A549 (cell line): ENCODE measurements at regions not wholly inside any gene's neighbourhood (a gene's known extent, or its start where the extent isn't known, plus 50 kb on each side); places are given as distances from the start of the nearest gene placed in this dataset.

Experiments used
- ATAC-seq, 2 experiments: fragments of 200-7000 bp in 1 of 2; fragments of >200 bp in 1 of 2; cut with Nextera tagmentation in 1 of 2; cut with Tn5 transposase in 1 of 2; 3 replicates each; pipeline versions ENCODE4 v1.8.0 to v1.9.1; 2018 to 2020; ENCODE audit warnings: mild to moderate bottlenecking in 1 of 2, moderate library complexity in 1 of 2
- CTCF ChIA-PET: fragments of 300-600 bp; sonication (Branson Sonifier 250); formaldehyde crosslinking; extraction: SDS; loops from one replicate; lab custom pipeline; 2021; ENCODE audit warnings: antibody characterized with exemption, inconsistent platforms; lab: Yijun Ruan, JAX
- POLR2A ChIA-PET: fragments of 350-600 bp; formaldehyde crosslinking; extraction: SDS; loops from one replicate; lab custom pipeline; 2021; ENCODE audit warnings: antibody characterized with exemption, inconsistent platforms; lab: Yijun Ruan, JAX
- DNase-seq, 2 experiments: peaks; one replicate each; pipeline versions ENCODE4 v3.0.0 to v3.0.0-alpha.2; 2011 to 2016; ENCODE audit warnings: low read depth in 1 of 2, low spot score in 1 of 2
- FAIRE-seq: peaks from 2 replicates; lab custom pipeline; 2011; peaks lifted over from hg19 to GRCh38; lab: Jason Lieb, UNC
- H3K27ac ChIP-seq, 2 experiments: fragments of >200 bp; sonication (Bioruptor Twin); formaldehyde crosslinking; 3 replicates each; pipeline ENCODE4 v1.5.1; 2016 to 2017
- H3K4me1 ChIP-seq: fragments of >200 bp; sonication (Bioruptor Twin); formaldehyde crosslinking; 3 replicates; pipeline ENCODE4 v1.6.1; 2016
- H3K4me2 ChIP-seq: fragments of >200 bp; sonication (Bioruptor Twin); formaldehyde crosslinking; 3 replicates; pipeline ENCODE4 v1.6.1; 2016
- H3K4me3 ChIP-seq: fragments of >200 bp; sonication (Bioruptor Twin); formaldehyde crosslinking; 3 replicates; pipeline ENCODE4 v1.5.1; 2016
- H3K9me3 ChIP-seq: fragments of >200 bp; sonication (Bioruptor Twin); formaldehyde crosslinking; 3 replicates; pipeline ENCODE4 v1.6.1; 2016
- CHD2 ChIP-seq: fragments of 150-350 bp; IDR thresholded peaks from 2 replicates; pipeline ENCODE4 v1.6.1; 2014; ENCODE audit warnings: low read length; ENCODE audit not compliant: partially characterized antibody
- CTCF ChIP-seq: fragments of >200 bp; sonication (Bioruptor Twin); formaldehyde crosslinking; IDR thresholded peaks from 3 replicates; pipeline ENCODE4 v1.5.1; 2016
- EHF ChIP-seq: fragments of 250-450 bp; sonication (Bioruptor Pico); IDR thresholded peaks from 2 replicates; pipeline ENCODE4 v1.5.0; 2020; ENCODE audit warnings: mild to moderate bottlenecking
- ESRRA ChIP-seq: fragments of 150-350 bp; IDR thresholded peaks from 2 replicates; pipeline ENCODE4 v1.6.1; 2014; ENCODE audit warnings: mild to moderate bottlenecking, low read length, borderline replicate concordance
- FOSB ChIP-seq: fragments of 250-450 bp; sonication (Bioruptor Pico); IDR thresholded peaks from 2 replicates; pipeline ENCODE4 v1.5.0; 2020; ENCODE audit warnings: mild to moderate bottlenecking, moderate library complexity
- FOXS1 ChIP-seq: fragments of 250-450 bp; sonication (Bioruptor Pico); IDR thresholded peaks from 2 replicates; pipeline ENCODE4 v1.5.0; 2020; ENCODE audit warnings: mild to moderate bottlenecking, moderate library complexity
- HEYL ChIP-seq: fragments of 250-450 bp; sonication (Bioruptor Pico); IDR thresholded peaks from 2 replicates; pipeline ENCODE4 v1.8.0; 2021; ENCODE audit warnings: mild to moderate bottlenecking, moderate library complexity
- HOXA7 ChIP-seq: fragments of 250-450 bp; sonication (Bioruptor Pico); IDR thresholded peaks from 2 replicates; pipeline ENCODE4 v1.5.0; 2020; ENCODE audit warnings: mild to moderate bottlenecking, moderate library complexity
- HOXB13 ChIP-seq: fragments of 250-450 bp; sonication (Bioruptor Pico); IDR thresholded peaks from 2 replicates; pipeline ENCODE4 v1.5.0; 2020; ENCODE audit warnings: low read depth, mild to moderate bottlenecking, moderate library complexity
- MYC ChIP-seq: IDR thresholded peaks from 2 replicates; pipeline ENCODE4 v1.6.1; 2012; ENCODE audit warnings: mild to moderate bottlenecking, inconsistent platforms, low read length, improper control_type of control experiment, borderline replicate concordance
- NFE2L2 ChIP-seq: fragments of 150-350 bp; conservative IDR thresholded peaks from 2 replicates; pipeline ENCODE4 v1.6.1; 2014; ENCODE audit warnings: low read length
- NPAS2 ChIP-seq: fragments of 250-450 bp; sonication (Bioruptor Pico); IDR thresholded peaks from 2 replicates; pipeline ENCODE4 v1.8.0; 2022; ENCODE audit warnings: mild to moderate bottlenecking, moderate library complexity, borderline replicate concordance
- RAD21 ChIP-seq, 2 experiments: fragments of >200 bp in 1 of 2; sonication (Bioruptor Twin) in 1 of 2; formaldehyde crosslinking in 1 of 2; IDR thresholded peaks in 1 of 2; conservative IDR thresholded peaks in 1 of 2; 2 replicates in 1 of 2; 3 replicates in 1 of 2; pipeline ENCODE4 v1.6.1; 2012 to 2018; ENCODE audit warnings: inconsistent platforms in 1 of 2
- RARB ChIP-seq: fragments of 250-450 bp; sonication (Bioruptor Pico); IDR thresholded peaks from 2 replicates; pipeline ENCODE4 v1.8.0; 2021; ENCODE audit warnings: mild to moderate bottlenecking, moderate library complexity
- USF2 ChIP-seq: fragments of 450-650 bp; IDR thresholded peaks from 2 replicates; pipeline ENCODE4 v1.6.1; 2014; ENCODE audit warnings: antibody characterized with exemption
- WGBS: methylation state at CpG from one replicate; pipeline ENCODE4 v1.1.6; 2017; ENCODE audit errors: missing lambda C conversion rate; 5-methylcytosine and 5-hydroxymethylcytosine counted together
- TF ChIP-seq, protein P1 (sequence below): fragments of 150-350 bp; IDR thresholded peaks from 2 replicates; pipeline ENCODE4 v1.6.1; 2014; ENCODE audit warnings: low read depth, mild to moderate bottlenecking, low read length
- TF ChIP-seq, protein P2 (sequence below): IDR thresholded peaks from 2 replicates; pipeline ENCODE4 v1.6.1; 2012

GRCh38 chr18:68504441-68505177 is 210.3 kb downstream of the TMX3 start (continued):
- TF ChIP-seq NPAS2 (CRISPR knock-in tag) (no peak), NFE2L2 (no peak), ESRRA (no peak)

GRCh38 chr18:68500556-68500955 is 214.4 kb downstream of the TMX3 start:
- Histone ChIP-seq H3K9me3 (no peaks in the 10 kb centered on the region), H3K4me3 (no peak overlapping the region), H3K27ac (no peak overlapping the region), H3K4me2 (no peak overlapping the region), H3K4me1 (no peaks in the 10 kb centered on the region)
- no peak for ATAC-seq
- 23% methylated on average over 4 of the region's 4 CpGs for WGBS
- POLR2A ChIA-PET, result no interaction called here
- TF ChIP-seq, protein P1, sequence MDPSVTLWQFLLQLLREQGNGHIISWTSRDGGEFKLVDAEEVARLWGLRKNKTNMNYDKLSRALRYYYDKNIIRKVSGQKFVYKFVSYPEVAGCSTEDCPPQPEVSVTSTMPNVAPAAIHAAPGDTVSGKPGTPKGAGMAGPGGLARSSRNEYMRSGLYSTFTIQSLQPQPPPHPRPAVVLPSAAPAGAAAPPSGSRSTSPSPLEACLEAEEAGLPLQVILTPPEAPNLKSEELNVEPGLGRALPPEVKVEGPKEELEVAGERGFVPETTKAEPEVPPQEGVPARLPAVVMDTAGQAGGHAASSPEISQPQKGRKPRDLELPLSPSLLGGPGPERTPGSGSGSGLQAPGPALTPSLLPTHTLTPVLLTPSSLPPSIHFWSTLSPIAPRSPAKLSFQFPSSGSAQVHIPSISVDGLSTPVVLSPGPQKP, result no peak
- TF ChIP-seq HOXB13 (CRISPR knock-in tag) (no peak), CHD2 (no peak), EHF (CRISPR knock-in tag) (no peak), CTCF (no peak), RARB (CRISPR knock-in tag) (no peak)
- DNase-seq, result no peak
- CTCF ChIA-PET, result no interaction called here
- no peak for FAIRE-seq

GRCh38 chr18:68499141-68499540 is 215.8 kb downstream of the TMX3 start:
- no peak overlapping the region for H3K4me2 ChIP-seq
- H3K9me3 ChIP-seq, result no peaks in the 10 kb centered on the region
- H3K27ac ChIP-seq, result no peak overlapping the region
- POLR2A ChIA-PET, result no interaction called here
- no peaks in the 10 kb centered on the region for H3K4me1 ChIP-seq
- no peak for ATAC-seq
- FAIRE-seq, result no peak
- CTCF ChIA-PET, result no interaction called here
- TF ChIP-seq NPAS2 (CRISPR knock-in tag) (no peak), MYC (no peak), FOSB (CRISPR knock-in tag) (no peak)
- TF ChIP-seq, protein P2, sequence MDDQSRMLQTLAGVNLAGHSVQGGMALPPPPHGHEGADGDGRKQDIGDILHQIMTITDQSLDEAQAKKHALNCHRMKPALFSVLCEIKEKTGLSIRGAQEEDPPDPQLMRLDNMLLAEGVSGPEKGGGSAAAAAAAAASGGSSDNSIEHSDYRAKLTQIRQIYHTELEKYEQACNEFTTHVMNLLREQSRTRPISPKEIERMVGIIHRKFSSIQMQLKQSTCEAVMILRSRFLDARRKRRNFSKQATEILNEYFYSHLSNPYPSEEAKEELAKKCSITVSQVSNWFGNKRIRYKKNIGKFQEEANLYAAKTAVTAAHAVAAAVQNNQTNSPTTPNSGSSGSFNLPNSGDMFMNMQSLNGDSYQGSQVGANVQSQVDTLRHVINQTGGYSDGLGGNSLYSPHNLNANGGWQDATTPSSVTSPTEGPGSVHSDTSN, result no peak
- TF ChIP-seq, all 56 proteins: peak for 0
- H3K4me3 ChIP-seq, result no peak overlapping the region
- DNase-seq, result no peak
- 29% methylated on average over 2 of the region's 2 CpGs for WGBS

- DNase-seq, result no peak
- 53% methylated on average over 1 of the region's 1 CpG for WGBS
- ChIA-PET CTCF (no interaction called here), POLR2A (no interaction called here)
- Histone ChIP-seq H3K9me3 (no peaks in the 10 kb centered on the region), H3K4me2 (no peak overlapping the region), H3K4me1 (no peaks in the 10 kb centered on the region)
- FAIRE-seq, result no peak
- no peak for ATAC-seq
- TF ChIP-seq USF2 (no peak), FOXS1 (CRISPR knock-in tag) (no peak), HEYL (CRISPR knock-in tag) (no peak), RAD21 (conservative IDR thresholded peaks at IDR 0.05 in 1 of 2, IDR thresholded peaks at IDR 0.05 in 1 of 2) (no peak), HOXA7 (no peak)
- TF ChIP-seq, all 56 proteins: peak for 0
- no peak overlapping the region for H3K4me3 ChIP-seq
- no peak overlapping the region for H3K27ac ChIP-seq
Observed at GRCh38 chr18:68498636-68499035, 216.3 kb downstream of the TMX3 start.
